Mesothelial cell of epicardium (in vitro differentiated cells): ENCODE measurements at regions not wholly inside any gene's neighbourhood (a gene's known extent, or its start where the extent isn't known, plus 50 kb on each side); places are given as distances from the start of the nearest gene placed in this dataset.
A peak's percentile ranks its signal among the peaks of the same experiment; 100 is the strongest.

Experiments used
- DNase-seq, 2 experiments: peaks; one replicate each; pipeline ENCODE4 v3.0.0; 2021; ENCODE audit warnings: low spot score in 2 of 2; ENCODE audit not compliant: unreplicated experiment in 2 of 2
- H3K27ac Mint-ChIP-seq: 2 replicates; pipeline ENCODE4 v1.8.0; 2021; ENCODE audit warnings: mixed read lengths
- H3K27me3 Mint-ChIP-seq: 2 replicates; pipeline ENCODE4 v1.8.0; 2021; ENCODE audit warnings: low read depth, mixed read lengths
- H3K36me3 Mint-ChIP-seq: 2 replicates; pipeline ENCODE4 v1.8.0; 2021; ENCODE audit warnings: mixed read lengths
- H3K4me1 Mint-ChIP-seq: 2 replicates; pipeline ENCODE4 v1.8.0; 2021; ENCODE audit warnings: mixed read lengths
- H3K4me3 Mint-ChIP-seq: 2 replicates; pipeline ENCODE4 v1.8.0; 2021; ENCODE audit warnings: mild to moderate bottlenecking, moderate library complexity, mixed read lengths
- H3K9me3 Mint-ChIP-seq: 2 replicates; pipeline ENCODE4 v1.8.0; 2021; ENCODE audit warnings: mixed read lengths
- TF ChIP-seq, protein P1 (sequence below): fragments of 200-600 bp; sonication (generic); IDR thresholded peaks from one replicate; pipeline ENCODE4 v1.5.0; 2021; ENCODE audit warnings: antibody characterized with exemption; ENCODE audit not compliant: unreplicated experiment

DNA sequence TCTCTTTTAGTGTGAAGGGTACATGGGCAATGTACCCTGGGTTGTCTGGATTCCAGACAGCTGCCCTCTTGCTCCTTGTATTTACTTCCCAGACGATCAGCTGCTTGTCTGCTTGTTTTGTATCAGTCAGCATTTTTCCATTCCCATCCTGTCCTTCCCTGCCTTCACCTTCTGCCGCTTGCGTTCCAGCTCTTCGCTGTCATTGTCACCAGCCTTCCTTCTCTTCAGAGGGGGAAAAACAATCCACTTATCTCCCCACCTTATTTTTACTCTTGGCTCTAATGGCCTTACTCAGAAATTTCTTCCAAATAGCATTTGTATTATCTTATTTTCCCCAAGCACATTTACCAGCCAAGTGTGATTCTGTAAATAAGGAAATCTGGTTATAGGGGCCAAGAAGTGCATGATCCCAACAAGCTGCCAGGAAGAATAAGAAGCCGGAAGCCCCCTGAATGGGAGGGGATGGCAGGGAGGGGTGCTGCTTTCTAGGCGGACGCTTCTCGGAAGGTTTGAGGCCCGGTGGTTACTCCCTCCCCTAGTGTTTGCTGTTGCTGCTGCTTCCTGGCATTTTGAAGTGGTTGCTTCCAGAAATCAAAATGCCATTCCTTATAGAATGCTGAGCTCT is 497.6 kb downstream of the NTRK3 start:
- TF ChIP-seq, protein P1, sequence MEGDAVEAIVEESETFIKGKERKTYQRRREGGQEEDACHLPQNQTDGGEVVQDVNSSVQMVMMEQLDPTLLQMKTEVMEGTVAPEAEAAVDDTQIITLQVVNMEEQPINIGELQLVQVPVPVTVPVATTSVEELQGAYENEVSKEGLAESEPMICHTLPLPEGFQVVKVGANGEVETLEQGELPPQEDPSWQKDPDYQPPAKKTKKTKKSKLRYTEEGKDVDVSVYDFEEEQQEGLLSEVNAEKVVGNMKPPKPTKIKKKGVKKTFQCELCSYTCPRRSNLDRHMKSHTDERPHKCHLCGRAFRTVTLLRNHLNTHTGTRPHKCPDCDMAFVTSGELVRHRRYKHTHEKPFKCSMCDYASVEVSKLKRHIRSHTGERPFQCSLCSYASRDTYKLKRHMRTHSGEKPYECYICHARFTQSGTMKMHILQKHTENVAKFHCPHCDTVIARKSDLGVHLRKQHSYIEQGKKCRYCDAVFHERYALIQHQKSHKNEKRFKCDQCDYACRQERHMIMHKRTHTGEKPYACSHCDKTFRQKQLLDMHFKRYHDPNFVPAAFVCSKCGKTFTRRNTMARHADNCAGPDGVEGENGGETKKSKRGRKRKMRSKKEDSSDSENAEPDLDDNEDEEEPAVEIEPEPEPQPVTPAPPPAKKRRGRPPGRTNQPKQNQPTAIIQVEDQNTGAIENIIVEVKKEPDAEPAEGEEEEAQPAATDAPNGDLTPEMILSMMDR, result no peak
- H3K4me1 Mint-ChIP-seq, result peaks cover 16% of the 10 kb centered on the region
- H3K4me3 Mint-ChIP-seq, result no peak overlapping the region
- peaks cover 15% of the 10 kb centered on the region for H3K27me3 Mint-ChIP-seq
- no peak for DNase-seq
- no peaks in the 10 kb centered on the region for H3K36me3 Mint-ChIP-seq
- H3K27ac Mint-ChIP-seq, result no peak overlapping the region
- H3K9me3 Mint-ChIP-seq, result no peaks in the 10 kb centered on the region

DNA sequence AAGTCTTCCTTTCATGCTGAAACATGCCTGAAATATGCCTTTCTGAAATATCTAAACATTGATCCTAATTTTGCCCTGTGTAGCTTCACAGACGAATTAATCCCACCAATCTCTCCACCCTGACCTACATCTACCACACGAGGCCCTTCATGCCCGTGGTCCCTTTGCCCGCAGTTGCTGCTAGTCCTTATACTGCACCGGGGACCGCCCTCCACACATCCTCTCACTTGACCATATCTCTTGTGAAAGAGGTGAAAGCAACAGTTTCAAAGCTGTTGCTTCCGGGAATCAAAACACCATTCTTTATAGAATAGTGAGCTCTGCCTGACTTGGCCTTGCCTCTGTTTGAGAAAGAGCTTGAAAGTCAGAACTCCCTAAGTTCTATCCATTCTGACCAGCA is 499.5 kb downstream of the NTRK3 start:
- H3K4me1 Mint-ChIP-seq, result peaks cover 30% of the 10 kb centered on the region

DNA sequence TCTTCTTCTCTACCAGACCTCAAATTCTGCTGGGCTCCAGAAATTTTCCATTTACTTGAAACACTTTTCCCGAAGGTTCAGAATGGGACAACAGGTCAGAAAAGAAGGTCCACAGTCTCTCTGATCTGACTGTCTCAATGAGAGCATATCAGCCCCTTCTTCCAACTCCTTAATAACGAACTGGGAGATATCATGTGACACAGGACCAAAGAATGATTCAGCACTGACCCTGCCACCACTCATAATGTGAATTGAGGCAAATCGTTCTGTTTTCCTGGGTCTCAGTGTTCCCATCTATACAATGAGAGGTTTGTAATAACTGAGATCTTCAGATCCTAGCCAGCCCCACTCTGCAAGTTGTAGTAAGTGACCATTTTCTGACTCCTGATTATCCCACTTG is 500.5 kb downstream of the NTRK3 start:
- Mint-ChIP-seq H3K9me3 (no peaks in the 10 kb centered on the region), H3K4me3 (no peak overlapping the region), H3K27me3 (peaks cover 15% of the 10 kb centered on the region), H3K27ac (no peak overlapping the region), H3K4me1 (peaks cover 34% of the 10 kb centered on the region), H3K36me3 (no peaks in the 10 kb centered on the region)
- DNase-seq, result no peak
- TF ChIP-seq, protein P1, result no peak

More for the DNA sequence above, 499.5 kb downstream of the NTRK3 start:
- TF ChIP-seq, protein P1, result no peak
- no peak for DNase-seq
- Mint-ChIP-seq H3K9me3 (no peaks in the 10 kb centered on the region), H3K27ac (no peak overlapping the region), H3K27me3 (peaks cover 15% of the 10 kb centered on the region), H3K36me3 (no peaks in the 10 kb centered on the region), H3K4me3 (no peak overlapping the region)

DNA sequence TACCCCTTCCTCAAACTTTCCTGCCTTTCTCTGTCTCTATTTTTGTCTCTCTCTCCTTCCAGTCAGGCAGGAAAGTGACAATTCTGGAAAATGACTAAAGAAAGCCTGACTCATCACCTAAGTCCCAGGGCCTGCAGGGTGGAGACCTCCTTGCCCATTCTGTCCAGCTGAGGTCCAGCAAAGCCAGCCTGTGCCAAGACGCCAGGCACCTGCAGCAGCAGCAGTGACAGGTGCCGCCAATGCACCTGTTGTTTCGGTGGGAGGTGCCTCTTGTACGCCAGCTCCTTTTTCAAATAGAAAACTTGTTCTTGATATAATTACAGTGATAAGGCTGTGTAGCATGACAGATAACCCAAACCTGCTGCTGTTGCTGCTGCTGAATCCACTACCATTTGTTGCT is 501.3 kb downstream of the NTRK3 start:
- TF ChIP-seq, protein P1, result no peak
- H3K36me3 Mint-ChIP-seq, result no peaks in the 10 kb centered on the region

DNA sequence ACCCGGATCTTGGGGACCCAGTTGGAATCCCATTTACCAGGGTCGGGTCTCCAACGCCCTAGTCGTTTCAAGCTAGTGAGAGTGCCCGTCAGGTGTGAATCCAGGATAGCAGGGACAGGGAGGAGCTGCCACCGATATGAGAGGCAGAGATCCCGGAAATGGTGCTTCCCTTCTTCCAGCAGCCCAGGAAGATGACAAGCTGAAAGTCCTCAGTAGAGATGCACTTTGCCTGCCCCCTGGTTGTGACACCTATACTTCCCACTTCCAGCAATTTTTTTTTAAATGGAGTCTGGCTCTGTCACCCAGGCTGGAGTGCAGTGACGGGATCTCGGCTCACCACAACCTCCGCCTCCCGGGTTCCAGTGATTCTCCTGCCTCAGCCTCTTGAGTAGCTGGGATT is 503.0 kb downstream of the NTRK3 start:
- TF ChIP-seq, protein P1, result no peak
- peak overlapping the region; percentile 94 for H3K27ac Mint-ChIP-seq
- no peak for DNase-seq
- no peaks in the 10 kb centered on the region for H3K9me3 Mint-ChIP-seq
- H3K4me3 Mint-ChIP-seq, result no peak overlapping the region
- peaks cover 34% of the 10 kb centered on the region for H3K4me1 Mint-ChIP-seq
- H3K27me3 Mint-ChIP-seq, result peaks cover 7% of the 10 kb centered on the region
- H3K36me3 Mint-ChIP-seq, result no peaks in the 10 kb centered on the region

More for the DNA sequence above, 501.3 kb downstream of the NTRK3 start:
- Mint-ChIP-seq H3K4me3 (no peak overlapping the region), H3K27me3 (peaks cover 15% of the 10 kb centered on the region), H3K27ac (no peak overlapping the region), H3K4me1 (peaks cover 34% of the 10 kb centered on the region), H3K9me3 (no peaks in the 10 kb centered on the region)
- no peak for DNase-seq
